NCI-H2171 (cell line): ENCODE measurements at regions not wholly inside any gene's neighbourhood (a gene's known extent, or its start where the extent isn't known, plus 50 kb on each side); places are given as distances from the start of the nearest gene placed in this dataset.
A peak's percentile ranks its signal among the peaks of the same experiment; 100 is the strongest.

Experiments
- DNase-seq: peaks from one replicate; lab custom pipeline; 2025; lab: John Stamatoyannopoulos, UW

- no peak for DNase-seq
Measured at GRCh38 chr1:29861446-29861845, 625.1 kb downstream of the PTPRU start.

GRCh38 chr1:29860681-29861080 lies 624.4 kb downstream of the PTPRU start:
- DNase-seq = no peak

DNA sequence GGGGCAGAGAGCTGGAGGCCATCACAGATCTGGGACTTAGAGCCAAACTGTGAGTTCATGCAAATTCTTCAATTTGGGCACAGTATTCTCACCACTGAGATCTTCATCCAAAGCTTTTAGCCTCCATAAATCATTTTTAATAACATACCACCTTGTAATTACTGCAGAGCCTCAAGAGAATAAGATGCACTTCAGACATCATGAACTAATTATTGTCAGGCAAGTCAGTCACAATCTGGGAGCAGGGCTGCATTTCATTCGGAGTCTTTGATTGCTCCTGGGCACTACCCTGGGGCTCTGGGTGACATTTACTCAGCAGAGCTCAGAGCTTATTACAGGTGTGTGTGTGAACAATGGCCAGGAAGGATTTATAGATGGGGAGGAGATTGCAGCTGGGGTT lies 623.7 kb downstream of the PTPRU start:
- no peak for DNase-seq

DNA sequence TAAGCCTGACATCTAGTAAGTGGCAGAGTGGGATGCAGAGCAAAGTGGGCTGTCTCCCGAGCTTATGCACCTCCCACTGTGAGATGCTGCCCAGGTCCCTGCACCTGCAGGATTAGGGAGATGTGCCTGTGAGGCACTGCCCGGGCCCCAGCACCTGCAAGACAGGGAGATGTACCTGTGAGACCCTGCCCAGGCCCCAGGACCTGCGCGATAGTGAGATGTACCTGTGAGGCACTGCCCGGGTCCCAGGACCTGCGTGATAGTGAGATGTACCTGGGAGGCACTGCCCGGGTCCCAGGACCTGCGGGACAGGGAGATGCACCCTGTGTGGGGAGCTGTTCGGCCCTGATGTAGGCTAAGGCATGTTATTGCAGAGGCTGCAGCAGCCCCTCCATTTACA lies 622.8 kb downstream of the PTPRU start:
- no peak for DNase-seq

DNA sequence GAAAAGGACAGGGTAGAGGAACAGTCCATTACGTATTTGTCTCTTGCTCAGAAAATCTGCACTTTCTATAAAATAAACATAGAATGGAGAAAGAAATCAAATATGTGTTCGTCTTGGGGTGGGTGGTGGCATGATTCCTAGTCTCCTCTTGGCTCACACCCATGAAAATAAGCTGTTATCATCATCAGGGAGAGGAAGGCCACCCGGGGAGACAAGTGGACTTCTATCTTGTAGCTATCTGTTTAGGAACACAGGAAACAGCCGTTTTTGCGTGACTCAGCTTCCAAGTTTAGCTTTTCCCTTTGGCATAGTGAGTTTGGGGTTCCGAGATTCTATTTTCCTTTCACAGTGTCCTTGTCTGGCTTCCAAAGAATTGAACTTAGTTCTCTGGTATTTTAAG lies 622.3 kb downstream of the PTPRU start:
- DNase-seq = no peak

GRCh38 chr1:29856340-29857114 lies 620.2 kb downstream of the PTPRU start:
- DNase-seq = no peak

GRCh38 chr1:29855561-29856160 lies 619.3 kb downstream of the PTPRU start:
- no peak for DNase-seq

DNA sequence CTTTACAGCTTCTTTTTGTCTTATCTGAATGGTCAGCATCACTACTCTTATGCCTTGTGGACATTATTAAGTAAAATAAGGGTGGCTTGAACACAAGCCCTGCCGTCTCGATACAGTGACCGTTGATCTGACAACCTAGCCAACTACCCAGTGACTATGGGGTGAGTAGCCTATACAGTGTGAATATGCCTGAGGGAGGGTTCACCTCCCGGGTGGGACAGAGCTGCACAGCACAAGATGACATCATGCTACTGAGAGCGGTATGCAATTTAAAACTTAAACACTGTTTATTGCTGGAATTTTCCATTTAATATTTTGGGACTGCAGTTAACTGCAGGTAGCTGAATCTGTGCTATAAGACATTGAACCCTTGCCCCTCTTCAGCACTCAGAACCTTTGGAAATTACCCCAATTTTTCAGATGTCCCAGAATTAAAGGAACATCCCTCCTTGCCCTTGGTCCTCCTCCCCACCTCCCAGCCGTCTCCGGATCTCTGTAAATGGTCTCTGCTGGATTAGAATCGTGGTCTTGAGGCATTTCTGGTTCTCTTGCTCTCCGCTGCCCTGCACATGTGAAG lies 618.5 kb downstream of the PTPRU start:
- DNase-seq = no peak

- no peak for DNase-seq
Measured at GRCh38 chr1:29853716-29854330, 617.5 kb downstream of the PTPRU start.

GRCh38 chr1:29852248-29852647 lies 615.9 kb downstream of the PTPRU start:
- DNase-seq = no peak

GRCh38 chr1:29851691-29852090 lies 615.4 kb downstream of the PTPRU start:
- no peak for DNase-seq

DNA sequence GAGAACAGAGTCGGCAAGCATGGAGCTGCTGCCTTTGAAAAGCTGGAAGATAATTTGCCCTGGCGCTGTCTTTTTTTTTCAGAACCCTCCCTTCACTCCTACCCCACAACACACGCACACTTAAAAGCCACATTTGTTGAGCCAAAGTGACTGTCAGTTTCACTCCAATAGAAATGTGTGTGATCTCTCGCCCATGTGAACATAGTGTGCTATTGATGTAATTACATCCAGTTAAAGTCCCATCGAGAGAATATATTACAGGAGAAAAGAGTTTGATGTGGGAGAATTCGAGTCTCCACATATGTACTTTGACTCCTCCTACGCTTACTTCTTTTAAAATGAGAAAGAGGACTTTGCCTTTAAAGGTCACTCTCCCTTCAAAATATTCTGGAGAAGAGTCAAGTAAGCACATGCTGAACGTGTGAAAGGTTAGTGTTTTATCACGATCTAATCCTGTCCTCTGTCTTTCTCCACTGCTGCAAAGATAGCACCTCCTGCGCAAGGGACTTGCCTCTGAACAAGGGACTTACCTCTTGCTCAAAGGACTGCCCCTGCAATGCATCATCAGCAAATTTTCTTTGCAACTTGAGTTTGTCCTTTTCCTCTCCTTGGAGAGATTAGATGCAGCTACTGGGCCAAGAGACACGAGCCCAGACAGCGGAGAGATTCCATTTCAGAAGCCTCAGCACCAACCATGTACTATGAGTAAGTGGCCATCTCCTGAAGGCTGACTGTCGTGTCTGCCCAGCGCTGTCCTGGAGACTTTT lies 613.9 kb downstream of the PTPRU start:
- DNase-seq = no peak

- peak; percentile 9 for DNase-seq
Measured at GRCh38 chr1:29849038-29849750, 612.9 kb downstream of the PTPRU start.

DNA sequence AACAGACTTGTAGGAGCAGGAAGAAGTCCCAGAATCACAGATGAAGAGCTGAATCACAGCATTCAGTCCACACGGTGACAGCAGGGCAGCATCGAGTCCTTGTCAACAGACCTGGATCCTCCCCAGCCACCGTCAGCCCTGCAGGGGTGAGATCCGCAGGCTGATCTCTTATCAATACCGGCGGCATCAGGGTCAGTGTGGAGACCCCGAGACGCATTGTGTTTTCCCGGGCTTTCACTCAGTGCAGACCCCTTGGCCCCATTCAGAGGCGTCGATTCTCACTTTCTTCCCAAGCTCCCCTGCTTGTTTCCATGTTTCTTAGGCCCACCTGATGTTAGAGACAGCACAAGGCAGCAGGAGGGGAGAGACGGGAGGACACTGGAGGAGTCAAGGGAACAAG lies 609.6 kb downstream of the PTPRU start:
- DNase-seq = no peak

GRCh38 chr1:29842130-29842529 lies 605.8 kb downstream of the PTPRU start:
- no peak for DNase-seq

- DNase-seq = no peak
Measured at GRCh38 chr1:29839726-29840125, 603.4 kb downstream of the PTPRU start.

- DNase-seq = no peak
Measured at GRCh38 chr1:29838738-29839320, 602.5 kb downstream of the PTPRU start.

- DNase-seq = no peak
Measured at GRCh38 chr1:29836651-29837646, 600.6 kb downstream of the PTPRU start.

DNA sequence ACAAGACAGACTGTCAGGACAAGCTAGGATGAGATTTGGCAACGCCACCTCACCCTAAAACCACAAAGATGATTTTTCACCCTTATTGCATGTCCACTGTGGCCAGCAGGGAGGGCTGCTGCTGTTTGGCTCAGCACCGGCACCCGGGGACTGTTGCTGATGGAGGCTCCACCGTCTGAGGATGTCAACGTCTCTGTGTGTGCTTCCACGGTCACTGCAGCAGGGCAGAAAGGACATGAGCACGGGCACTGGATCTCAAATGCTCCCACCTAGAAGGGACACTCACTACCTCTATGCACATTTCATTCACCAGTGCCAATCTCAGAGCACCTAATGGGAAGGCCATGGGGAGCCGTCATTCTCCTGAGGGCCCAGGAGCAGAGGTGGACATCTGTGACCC lies 599.6 kb downstream of the PTPRU start:
- DNase-seq = no peak

DNA sequence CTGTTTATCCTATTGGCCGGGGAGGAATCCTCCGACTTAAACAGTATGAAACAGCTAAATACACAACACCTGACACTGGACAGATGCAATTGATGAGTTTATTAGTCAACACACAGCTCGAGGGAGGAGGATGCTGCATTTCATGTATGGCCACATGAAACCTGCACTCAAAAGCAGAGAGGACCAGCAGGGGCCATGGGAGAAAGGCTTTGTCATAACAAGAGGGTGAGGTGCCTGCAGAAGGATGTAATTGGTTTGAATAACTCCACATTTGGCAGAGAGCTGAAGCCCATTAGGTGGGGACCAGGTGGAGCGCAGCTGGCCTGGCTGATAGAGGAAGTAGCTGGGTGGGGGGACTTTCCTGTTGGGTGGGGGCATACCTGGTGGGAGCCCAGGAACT lies 599.1 kb downstream of the PTPRU start:
- no peak for DNase-seq
